GM12878 (cell line): ENCODE measurements at regions not wholly inside any gene's neighbourhood (a gene's known extent, or its start where the extent isn't known, plus 50 kb on each side); places are given as distances from the start of the nearest gene placed in this dataset.

Source experiments
- ATAC-seq: fragments of 200-7000 bp; cut with Tn5 transposase; 3 replicates; pipeline ENCODE4 v1.9.1; 2020; ENCODE audit warnings: mild to moderate bottlenecking, moderate library complexity
- BruUV-seq: library from RNA; stranded (reverse); fragments of 400-500 nt; replicated peaks from 2 replicates; lab custom pipeline; 2021; lab: Mats Ljungman, UMichigan
- CTCF ChIA-PET: fragments of 300-600 bp; sonication (Branson Sonifier 250); formaldehyde crosslinking; extraction: SDS; loops from one replicate; lab custom pipeline; 2021; ENCODE audit warnings: inconsistent platforms; lab: Yijun Ruan, JAX
- POLR2A ChIA-PET: fragments of 350-600 bp; formaldehyde crosslinking; extraction: SDS; loops from one replicate; lab custom pipeline; 2021; ENCODE audit warnings: inconsistent platforms; lab: Charles Lee
- RAD21 ChIA-PET: fragments of 300-600 bp; sonication (Branson Sonifier 250); formaldehyde crosslinking; loops from one replicate; lab custom pipeline; 2023; ENCODE audit warnings: antibody characterized with exemption; ENCODE audit not compliant: unreplicated experiment; lab: Charles Lee
- SMC1A ChIA-PET: fragments of 300-600 bp; sonication (Branson Sonifier 250); formaldehyde crosslinking; loops from one replicate; lab custom pipeline; 2023; ENCODE audit not compliant: unreplicated experiment, uncharacterized antibody; lab: Charles Lee
- DNase-seq: peaks from one replicate; pipeline ENCODE4 v3.0.0-alpha.2; 2011; ENCODE audit warnings: low read depth, low spot score
- FAIRE-seq: peaks from 3 replicates; lab custom pipeline; 2011; peaks lifted over from hg19 to GRCh38; lab: Jason Lieb, UNC
- H2AFZ ChIP-seq: 2 replicates; pipeline ENCODE4 v1.6.0; 2011; ENCODE audit warnings: low read depth, low read length, control low read depth; ENCODE audit not compliant: control insufficient read depth
- H3K27ac ChIP-seq: 2 replicates; pipeline ENCODE4 v1.5.1; 2011; ENCODE audit warnings: control low read depth; ENCODE audit not compliant: control insufficient read depth, insufficient read depth
- H3K27me3 ChIP-seq, 2 experiments: replicated peaks in 1 of 2; 2 replicates each; pipeline versions ENCODE4 v1.6.0 to v1.6.1; 2011; ENCODE audit warnings: low read length in 1 of 2; ENCODE audit not compliant: control insufficient read depth in 2 of 2, insufficient read depth in 2 of 2
- H3K36me3 ChIP-seq, 2 experiments: 2 replicates each; pipeline ENCODE4 v1.5.1; 2011; ENCODE audit warnings: low read length in 1 of 2; ENCODE audit not compliant: control insufficient read depth in 2 of 2, insufficient read depth in 2 of 2
- H3K4me1 ChIP-seq: 2 replicates; pipeline ENCODE4 v1.6.1; 2011; ENCODE audit warnings: mild to moderate bottlenecking, low read length, moderate library complexity, mixed read lengths; ENCODE audit not compliant: control insufficient read depth, insufficient read depth
- H3K4me2 ChIP-seq: 2 replicates; pipeline ENCODE4 v1.6.0; 2011; ENCODE audit warnings: control low read depth; ENCODE audit not compliant: control insufficient read depth, insufficient read depth
- H3K4me3 ChIP-seq: fragments of 200-600 bp; sonication (generic); 2 replicates; pipeline ENCODE4 v1.5.1; 2016
- H3K79me2 ChIP-seq: 2 replicates; pipeline ENCODE4 v1.6.0; 2011; ENCODE audit warnings: low read length; ENCODE audit not compliant: control insufficient read depth, insufficient read depth
- H3K9ac ChIP-seq: 2 replicates; pipeline ENCODE4 v1.8.0; 2011; ENCODE audit warnings: low read length, control low read depth, mixed read lengths; ENCODE audit not compliant: control insufficient read depth, insufficient read depth
- H3K9me3 ChIP-seq: replicated peaks from 3 replicates; pipeline ENCODE4 v1.5.1; 2011; ENCODE audit warnings: mild to moderate bottlenecking, low read length; ENCODE audit not compliant: control insufficient read depth, insufficient read depth
- H4K20me1 ChIP-seq: 2 replicates; pipeline ENCODE4 v1.6.0; 2011; ENCODE audit not compliant: control insufficient read depth, insufficient read depth
- EP300 ChIP-seq, 2 experiments: fragments of 150-350 bp in 1 of 2; IDR thresholded peaks; 2 replicates each; pipeline ENCODE4 v1.6.1; 2011 to 2012; ENCODE audit warnings: low read depth in 2 of 2, low read length in 2 of 2, borderline replicate concordance in 1 of 2, improper control_type of control experiment in 1 of 2, inconsistent platforms in 1 of 2; ENCODE audit not compliant: control insufficient read depth in 1 of 2
- HDAC2 ChIP-seq: fragments of 200-600 bp; sonication (generic); IDR thresholded peaks from 2 replicates; pipeline ENCODE4 v1.6.1; 2017
- JUNB ChIP-seq: IDR thresholded peaks from 2 replicates; pipeline ENCODE4 v1.6.1; 2016; ENCODE audit warnings: antibody characterized with exemption, mild to moderate bottlenecking
- POLR2A ChIP-seq: IDR thresholded peaks from 2 replicates; pipeline ENCODE4 v1.6.1; 2011; ENCODE audit warnings: low read depth, mild to moderate bottlenecking, low read length
- SREBF2 ChIP-seq: IDR thresholded peaks from 2 replicates; pipeline ENCODE4 v1.6.1; 2012; ENCODE audit warnings: mild to moderate bottlenecking, low read length
- SRF ChIP-seq, 2 experiments: IDR thresholded peaks; 2 replicates each; pipeline ENCODE4 v1.6.1; 2011; ENCODE audit warnings: low read depth in 2 of 2, low read length in 2 of 2, mild to moderate bottlenecking in 1 of 2, moderate library complexity in 1 of 2
- WGBS: methylation state at CpG from one replicate; pipeline ENCODE4 v1.1.6; 2016; ENCODE audit warnings: low lambda C conversion rate; ENCODE audit not compliant: insufficient replicate concordance, insufficient coverage; ENCODE audit errors: missing lambda C conversion rate; 5-methylcytosine and 5-hydroxymethylcytosine counted together
- in situ Hi-C: fragments of 300-500 bp; cut with MboI; formaldehyde crosslinking; loops from 9 replicates; pipeline ENCODE4 v1.14.3; 2018; ENCODE audit warnings: mixed read lengths
- intact Hi-C: fragments of 100-400 bp; cut with micrococcal nuclease; formaldehyde crosslinking; loops from one replicate; pipeline ENCODE4 v1.14.2; 2022; ENCODE audit not compliant: unreplicated experiment
- TF ChIP-seq, protein P1 (sequence below): IDR thresholded peaks from 2 replicates; pipeline ENCODE4 v1.6.1; 2012; ENCODE audit warnings: improper control_type of control experiment, low read depth, low read length; ENCODE audit not compliant: insufficient replicate concordance
- TF ChIP-seq, protein P2 (sequence below): fragments of 450-650 bp; IDR thresholded peaks from 2 replicates; pipeline ENCODE4 v1.6.1; 2016; ENCODE audit warnings: mild to moderate bottlenecking
- TF ChIP-seq, protein P3 (sequence below): fragments of 450-650 bp; conservative IDR thresholded peaks from 2 replicates; pipeline ENCODE4 v1.6.1; 2017; ENCODE audit warnings: mild to moderate bottlenecking, moderate library complexity

DNA sequence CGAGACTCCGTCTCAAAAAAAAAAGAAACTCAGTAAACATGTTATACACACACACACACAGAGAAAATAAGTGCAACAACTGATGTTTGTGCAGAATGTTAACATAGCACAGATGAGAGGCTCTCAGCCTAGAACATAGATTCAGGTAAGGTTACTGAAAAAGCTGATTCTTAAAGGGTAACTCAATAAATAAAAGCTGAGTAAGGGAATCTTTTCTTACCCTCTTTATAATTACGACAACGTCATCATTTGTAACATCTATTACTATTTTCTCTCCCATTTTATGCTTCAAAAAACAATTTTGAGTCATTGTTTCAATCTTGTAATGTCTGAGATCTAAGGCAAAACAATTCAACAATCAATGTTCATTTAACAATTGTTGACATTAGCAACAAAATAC is 644.8 kb downstream of the RFPL4B start (continued):
- TF ChIP-seq, protein P1, sequence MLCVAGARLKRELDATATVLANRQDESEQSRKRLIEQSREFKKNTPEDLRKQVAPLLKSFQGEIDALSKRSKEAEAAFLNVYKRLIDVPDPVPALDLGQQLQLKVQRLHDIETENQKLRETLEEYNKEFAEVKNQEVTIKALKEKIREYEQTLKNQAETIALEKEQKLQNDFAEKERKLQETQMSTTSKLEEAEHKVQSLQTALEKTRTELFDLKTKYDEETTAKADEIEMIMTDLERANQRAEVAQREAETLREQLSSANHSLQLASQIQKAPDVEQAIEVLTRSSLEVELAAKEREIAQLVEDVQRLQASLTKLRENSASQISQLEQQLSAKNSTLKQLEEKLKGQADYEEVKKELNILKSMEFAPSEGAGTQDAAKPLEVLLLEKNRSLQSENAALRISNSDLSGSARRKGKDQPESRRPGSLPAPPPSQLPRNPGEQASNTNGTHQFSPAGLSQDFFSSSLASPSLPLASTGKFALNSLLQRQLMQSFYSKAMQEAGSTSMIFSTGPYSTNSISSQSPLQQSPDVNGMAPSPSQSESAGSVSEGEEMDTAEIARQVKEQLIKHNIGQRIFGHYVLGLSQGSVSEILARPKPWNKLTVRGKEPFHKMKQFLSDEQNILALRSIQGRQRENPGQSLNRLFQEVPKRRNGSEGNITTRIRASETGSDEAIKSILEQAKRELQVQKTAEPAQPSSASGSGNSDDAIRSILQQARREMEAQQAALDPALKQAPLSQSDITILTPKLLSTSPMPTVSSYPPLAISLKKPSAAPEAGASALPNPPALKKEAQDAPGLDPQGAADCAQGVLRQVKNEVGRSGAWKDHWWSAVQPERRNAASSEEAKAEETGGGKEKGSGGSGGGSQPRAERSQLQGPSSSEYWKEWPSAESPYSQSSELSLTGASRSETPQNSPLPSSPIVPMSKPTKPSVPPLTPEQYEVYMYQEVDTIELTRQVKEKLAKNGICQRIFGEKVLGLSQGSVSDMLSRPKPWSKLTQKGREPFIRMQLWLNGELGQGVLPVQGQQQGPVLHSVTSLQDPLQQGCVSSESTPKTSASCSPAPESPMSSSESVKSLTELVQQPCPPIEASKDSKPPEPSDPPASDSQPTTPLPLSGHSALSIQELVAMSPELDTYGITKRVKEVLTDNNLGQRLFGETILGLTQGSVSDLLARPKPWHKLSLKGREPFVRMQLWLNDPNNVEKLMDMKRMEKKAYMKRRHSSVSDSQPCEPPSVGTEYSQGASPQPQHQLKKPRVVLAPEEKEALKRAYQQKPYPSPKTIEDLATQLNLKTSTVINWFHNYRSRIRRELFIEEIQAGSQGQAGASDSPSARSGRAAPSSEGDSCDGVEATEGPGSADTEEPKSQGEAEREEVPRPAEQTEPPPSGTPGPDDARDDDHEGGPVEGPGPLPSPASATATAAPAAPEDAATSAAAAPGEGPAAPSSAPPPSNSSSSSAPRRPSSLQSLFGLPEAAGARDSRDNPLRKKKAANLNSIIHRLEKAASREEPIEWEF = no peak
- TF ChIP-seq SREBF2 = no peak
- no peak for TF ChIP-seq HDAC2
- TF ChIP-seq POLR2A = no peak
- TF ChIP-seq SRF (IDR thresholded peaks at IDR 0.05; ENCODE audit: low read depth in 2 of 2, low read length in 2 of 2) = no peak

DNA sequence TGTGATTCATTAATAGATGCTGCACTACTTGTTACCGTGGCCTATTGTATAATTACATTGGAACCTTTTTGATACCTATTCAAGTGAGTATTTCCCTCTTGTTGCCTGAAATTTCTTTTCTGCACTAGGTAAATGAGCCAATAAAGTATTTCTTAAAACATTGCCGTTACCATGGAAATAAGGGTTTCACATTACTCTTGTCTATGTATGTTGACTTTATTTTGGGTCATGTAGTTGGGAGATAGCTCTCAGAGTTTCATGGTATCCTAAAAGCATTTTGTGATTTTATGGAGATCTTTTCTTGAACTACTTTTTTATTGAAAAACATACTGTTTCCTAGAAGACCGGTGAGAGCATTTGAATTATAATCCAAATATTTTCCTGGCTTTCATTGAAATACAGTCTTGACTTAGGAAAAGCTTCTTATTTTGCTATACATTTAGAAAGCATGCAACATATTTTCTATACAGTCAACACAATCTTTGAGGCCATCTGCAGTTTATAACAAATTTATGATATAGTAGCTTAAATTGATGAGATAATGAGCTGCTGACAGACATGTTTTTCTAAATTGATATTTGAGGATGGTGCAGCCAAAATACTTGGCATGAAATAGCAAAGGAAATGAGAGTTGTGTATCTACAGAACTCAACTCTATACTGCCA is 650.4 kb downstream of the RFPL4B start:
- Histone ChIP-seq H2AFZ (no peak overlapping the region), H3K4me3 (no peak overlapping the region), H3K27ac (no peak overlapping the region), H3K79me2 (no peaks in the 10 kb centered on the region), H3K27me3 (no peaks in the 10 kb centered on the region), H3K4me1 (no peaks in the 10 kb centered on the region), H3K9me3 (no peaks in the 10 kb centered on the region), H3K36me3 (no peaks in the 10 kb centered on the region), H3K4me2 (no peak overlapping the region), H3K9ac (no peak overlapping the region), H4K20me1 (no peaks in the 10 kb centered on the region)
- ChIA-PET CTCF (no interaction called here), POLR2A (no interaction called here), SMC1A (no interaction called here), RAD21 (no interaction called here)
- DNase-seq = no peak
- no peak for FAIRE-seq
- ATAC-seq = no peak
- no peak for TF ChIP-seq JUNB
- TF ChIP-seq, protein P2, sequence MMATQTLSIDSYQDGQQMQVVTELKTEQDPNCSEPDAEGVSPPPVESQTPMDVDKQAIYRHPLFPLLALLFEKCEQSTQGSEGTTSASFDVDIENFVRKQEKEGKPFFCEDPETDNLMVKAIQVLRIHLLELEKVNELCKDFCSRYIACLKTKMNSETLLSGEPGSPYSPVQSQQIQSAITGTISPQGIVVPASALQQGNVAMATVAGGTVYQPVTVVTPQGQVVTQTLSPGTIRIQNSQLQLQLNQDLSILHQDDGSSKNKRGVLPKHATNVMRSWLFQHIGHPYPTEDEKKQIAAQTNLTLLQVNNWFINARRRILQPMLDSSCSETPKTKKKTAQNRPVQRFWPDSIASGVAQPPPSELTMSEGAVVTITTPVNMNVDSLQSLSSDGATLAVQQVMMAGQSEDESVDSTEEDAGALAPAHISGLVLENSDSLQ = no peak
- TF ChIP-seq, protein P3, sequence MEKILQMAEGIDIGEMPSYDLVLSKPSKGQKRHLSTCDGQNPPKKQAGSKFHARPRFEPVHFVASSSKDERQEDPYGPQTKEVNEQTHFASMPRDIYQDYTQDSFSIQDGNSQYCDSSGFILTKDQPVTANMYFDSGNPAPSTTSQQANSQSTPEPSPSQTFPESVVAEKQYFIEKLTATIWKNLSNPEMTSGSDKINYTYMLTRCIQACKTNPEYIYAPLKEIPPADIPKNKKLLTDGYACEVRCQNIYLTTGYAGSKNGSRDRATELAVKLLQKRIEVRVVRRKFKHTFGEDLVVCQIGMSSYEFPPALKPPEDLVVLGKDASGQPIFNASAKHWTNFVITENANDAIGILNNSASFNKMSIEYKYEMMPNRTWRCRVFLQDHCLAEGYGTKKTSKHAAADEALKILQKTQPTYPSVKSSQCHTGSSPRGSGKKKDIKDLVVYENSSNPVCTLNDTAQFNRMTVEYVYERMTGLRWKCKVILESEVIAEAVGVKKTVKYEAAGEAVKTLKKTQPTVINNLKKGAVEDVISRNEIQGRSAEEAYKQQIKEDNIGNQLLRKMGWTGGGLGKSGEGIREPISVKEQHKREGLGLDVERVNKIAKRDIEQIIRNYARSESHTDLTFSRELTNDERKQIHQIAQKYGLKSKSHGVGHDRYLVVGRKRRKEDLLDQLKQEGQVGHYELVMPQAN = no peak
- TF ChIP-seq EP300 (IDR thresholded peaks at IDR 0.05; ENCODE audit: borderline replicate concordance in 1 of 2, control insufficient read depth in 1 of 2, low read depth in 2 of 2, low read length in 2 of 2) = no peak
- intact Hi-C loops (no loop called here), in situ Hi-C loops (no loop called here)
- BruUV-seq = no TSS peak
- WGBS = 35% methylated on average over 3 of the region's 3 CpGs
